Suprapubic skin (tissue), 3 donors: ENCODE measurements at regions not wholly inside any gene's neighbourhood (a gene's known extent, or its start where the extent isn't known, plus 50 kb on each side); places are given as distances from the start of the nearest gene placed in this dataset.
"Not testable (repeated sequence)": the region's sequence is repeated elsewhere in the genome, so short reads cannot be mapped to it uniquely, and the experiment has no call there.

Experiments
- CTCF ChIP-seq, 2 donors: fragments of 200-600 bp in 1 of 2; fragments of 450-650 bp in 1 of 2; sonication (generic) in 1 of 2; IDR thresholded peaks; one replicate each; pipeline ENCODE4 v1.5.1; 2016 to 2019; ENCODE audit warnings: antibody characterized with exemption in 2 of 2, mild to moderate bottlenecking in 1 of 2, moderate library complexity in 1 of 2
- POLR2A ChIP-seq, 2 donors: fragments of 450-650 bp; IDR thresholded peaks; one replicate each; pipeline ENCODE4 v1.6.1; 2017; ENCODE audit warnings: antibody characterized with exemption in 2 of 2, mild to moderate bottlenecking in 2 of 2, moderate library complexity in 2 of 2

DNA sequence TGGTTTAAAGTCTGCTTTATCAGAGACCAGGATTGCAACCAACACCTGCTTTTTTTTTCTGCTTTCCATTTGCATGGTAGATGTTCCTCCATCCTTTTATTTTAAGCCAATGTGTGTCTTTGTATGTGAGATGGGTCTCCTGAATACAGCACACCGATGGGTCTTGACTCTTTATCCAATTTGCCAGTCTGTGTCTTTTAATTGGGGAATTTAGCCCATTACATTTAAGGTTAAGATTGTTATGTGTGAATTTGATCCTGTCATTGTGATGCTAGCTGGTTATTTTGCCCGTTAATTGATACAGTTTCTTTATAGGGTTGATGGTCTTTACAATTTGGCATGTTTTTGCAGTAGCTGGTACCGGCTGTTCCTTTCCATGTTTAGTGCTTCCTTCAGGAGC lies 128.4 kb downstream of the ADCYAP1 start:
- TF ChIP-seq CTCF, POLR2A (IDR thresholded peaks at IDR 0.05): not testable (repeated sequence)
